ENCODE measurements at regions not wholly inside any gene's neighbourhood (a gene's known extent, or its start where the extent isn't known, plus 50 kb on each side); places are given as distances from the start of the nearest gene placed in this dataset.
"Not testable (repeated sequence)": the region's sequence is repeated elsewhere in the genome, so short reads cannot be mapped to it uniquely, and the experiment has no call there.

DNA sequence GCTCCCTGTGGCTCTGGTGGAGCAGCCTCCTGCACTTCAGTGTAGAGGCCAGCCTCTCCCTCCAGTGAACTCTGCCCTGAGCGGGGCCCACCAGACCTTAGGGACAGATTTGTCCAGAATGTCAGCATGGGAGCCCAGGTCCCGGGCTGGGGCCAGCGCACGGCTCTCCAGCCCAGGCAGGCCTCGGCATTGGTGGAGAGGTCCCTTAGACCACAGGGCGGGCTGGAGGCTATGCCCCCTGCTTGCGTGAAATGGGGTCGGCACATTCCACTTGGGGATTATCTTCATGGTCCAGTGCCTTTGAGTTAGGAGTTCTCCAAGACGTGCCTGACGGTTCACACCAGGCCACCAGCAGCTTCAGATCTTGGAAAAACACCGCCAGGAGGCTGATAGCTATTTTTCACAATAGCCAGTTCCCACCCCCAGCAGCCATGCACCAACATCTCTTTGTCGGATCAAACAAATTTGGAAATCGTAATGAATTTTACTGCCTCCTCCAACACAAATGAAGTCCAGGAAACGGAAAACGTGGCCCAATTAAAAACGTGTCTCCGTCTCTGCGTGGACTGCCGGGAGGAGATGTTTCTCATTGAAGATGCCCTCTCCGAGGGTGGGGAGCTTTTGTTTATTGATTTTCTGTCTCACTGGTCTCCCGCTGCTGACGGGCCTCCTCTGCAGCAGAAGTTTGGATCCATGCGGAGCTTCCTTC lies 110.0 kb upstream of the CIBAR2 start:
- no peak for DNase-seq

DNA sequence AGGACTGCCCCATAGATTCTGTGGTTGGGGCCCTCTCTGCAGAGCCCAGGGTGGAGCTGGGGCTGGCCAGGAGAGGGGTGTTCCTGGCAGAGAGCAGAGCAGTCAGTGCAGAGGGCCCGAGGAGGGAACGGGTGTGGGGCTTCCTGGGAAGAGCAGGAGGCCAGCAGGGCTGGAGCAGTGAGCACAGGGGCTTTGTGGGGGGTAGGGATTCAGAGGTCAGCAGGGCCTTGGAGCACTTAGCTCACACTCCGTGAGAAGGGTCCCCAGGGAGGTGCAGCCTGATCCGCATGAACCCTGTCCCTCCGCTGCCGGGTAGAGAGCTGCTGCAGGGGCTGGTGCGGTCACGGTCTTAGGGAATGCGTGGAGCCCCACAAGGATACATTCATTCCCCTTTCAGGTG lies 113.0 kb upstream of the CIBAR2 start:
- DNase-seq, result no peak

DNA sequence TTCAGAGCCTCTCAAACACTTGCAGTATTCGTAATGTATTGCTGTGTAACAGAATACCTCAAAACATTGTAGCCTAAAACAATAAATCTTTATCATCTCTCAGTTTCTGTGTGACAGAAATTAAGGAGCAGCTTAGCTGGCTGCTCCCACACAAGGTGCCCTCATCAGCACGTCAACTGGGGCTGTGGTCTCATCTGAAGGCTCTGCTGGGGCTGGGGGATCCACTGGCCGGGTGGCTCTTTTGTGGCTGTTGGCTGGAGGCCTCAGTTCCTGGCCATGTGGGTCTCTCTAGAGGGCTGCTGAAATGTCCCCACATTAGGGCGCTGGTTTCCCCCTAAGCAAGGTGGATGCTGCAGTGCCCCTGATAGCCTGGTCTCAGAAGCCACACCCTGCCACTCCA lies 113.4 kb upstream of the CIBAR2 start:
- no peak for DNase-seq

DNA sequence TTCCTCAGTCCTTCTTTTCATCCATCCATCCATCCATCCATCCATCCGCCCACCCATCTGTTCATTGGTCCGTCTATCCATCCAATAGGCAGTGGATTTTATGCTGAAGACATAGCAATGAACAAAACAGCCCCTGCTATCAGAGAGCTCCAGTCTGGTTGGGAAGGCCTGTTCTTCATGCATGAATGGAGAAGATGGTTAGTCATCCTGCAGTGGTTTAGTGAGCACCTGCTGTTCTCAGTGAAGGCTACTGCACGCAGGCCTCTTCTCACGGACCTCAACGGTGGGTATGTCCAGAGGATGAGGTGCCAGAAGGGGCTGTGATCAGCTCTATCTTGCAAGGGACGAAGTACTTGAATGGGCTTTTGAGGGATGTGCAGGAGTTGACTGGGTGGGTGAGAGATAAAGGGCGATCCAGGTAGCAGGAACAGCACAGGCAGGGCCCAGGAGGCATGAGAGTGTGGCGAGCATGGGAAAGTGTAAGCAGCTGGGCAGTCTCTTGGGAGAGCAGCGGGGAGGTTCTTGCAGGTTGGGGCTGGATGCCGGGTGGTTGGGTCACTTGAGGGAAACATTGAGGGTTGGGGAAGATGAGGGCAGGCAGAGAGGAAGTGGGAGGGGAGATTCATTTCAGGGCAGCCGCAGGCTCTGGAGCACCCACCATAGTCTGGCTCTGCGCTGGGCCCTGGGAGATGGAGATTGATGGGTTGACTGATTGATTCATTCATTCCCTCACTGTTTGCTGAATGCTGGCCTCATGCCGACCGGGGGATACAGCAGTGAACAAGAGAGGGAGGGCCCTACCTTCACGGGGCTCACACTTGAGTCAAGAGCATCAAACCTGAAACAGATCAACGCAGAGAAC lies 115.0 kb upstream of the CIBAR2 start:
- DNase-seq, result no peak

DNA sequence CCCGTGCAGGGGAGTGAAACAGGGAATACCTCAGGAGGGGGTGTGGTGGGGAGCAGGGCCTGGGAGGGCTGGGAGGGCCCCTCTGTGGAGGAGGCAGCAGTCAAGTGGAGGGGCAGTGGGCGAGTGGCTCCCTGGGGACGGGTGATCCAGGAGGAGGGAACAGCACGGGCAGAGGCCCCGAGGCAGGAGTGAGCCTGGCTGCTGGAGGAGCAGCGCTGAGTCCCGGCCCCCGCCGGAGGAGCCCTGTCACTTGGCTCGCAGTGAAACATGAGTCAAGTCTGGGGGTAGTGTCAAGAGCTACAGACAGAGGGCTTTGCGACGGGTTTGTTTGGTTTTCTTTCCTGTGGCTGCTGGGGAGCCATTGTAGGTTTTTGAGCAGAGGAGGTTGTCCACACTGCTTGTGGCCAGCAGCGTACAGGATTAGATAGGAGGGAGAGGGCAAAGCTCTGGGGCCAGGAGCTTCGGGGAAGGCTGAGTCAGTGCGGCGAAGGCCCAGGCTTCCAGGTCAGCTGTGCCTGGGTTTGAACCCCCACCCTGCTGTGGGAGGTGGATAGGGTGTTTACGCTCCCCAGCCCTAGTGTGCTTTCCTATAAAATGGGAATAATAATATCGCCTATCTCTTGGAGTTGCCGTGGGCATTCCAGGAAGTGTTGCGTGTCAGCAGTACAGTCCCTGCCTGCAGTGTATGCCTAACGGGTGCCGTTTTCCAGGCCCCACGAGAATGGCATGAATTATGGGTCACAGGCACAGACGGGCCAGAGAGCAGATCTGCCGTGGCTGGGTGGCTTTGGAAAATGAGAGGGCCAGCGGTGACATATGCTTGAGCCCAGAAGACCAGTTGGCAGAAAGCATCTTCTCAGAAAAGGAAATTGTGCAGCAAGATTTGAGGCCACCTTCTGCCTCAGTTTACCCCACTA lies 115.9 kb upstream of the CIBAR2 start:
- DNase-seq, result no peak

DNA sequence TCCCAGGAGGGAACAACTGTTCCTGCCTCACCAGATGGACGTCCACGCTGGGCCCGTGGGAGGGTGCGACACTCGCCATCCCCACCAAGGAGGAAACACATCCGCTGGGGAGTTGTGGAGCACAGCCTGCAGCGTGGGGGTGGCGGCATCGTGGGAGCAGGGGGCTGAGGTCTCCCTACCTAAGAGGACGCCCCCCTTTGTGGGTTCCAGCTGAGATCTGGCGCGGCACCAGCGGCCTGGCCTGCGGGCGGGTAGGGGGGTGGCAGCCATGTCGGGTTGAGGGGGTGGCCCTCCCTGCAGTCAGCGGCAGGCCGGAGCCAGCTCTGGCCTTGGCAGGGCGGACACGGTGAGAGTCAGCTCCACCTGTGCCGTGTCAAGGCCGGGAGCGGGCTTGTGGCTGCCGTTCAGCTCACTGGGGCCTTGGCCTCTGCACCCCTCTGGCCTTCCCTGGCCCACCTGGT lies 116.7 kb upstream of the CIBAR2 start:
- DNase-seq, result no peak

DNA sequence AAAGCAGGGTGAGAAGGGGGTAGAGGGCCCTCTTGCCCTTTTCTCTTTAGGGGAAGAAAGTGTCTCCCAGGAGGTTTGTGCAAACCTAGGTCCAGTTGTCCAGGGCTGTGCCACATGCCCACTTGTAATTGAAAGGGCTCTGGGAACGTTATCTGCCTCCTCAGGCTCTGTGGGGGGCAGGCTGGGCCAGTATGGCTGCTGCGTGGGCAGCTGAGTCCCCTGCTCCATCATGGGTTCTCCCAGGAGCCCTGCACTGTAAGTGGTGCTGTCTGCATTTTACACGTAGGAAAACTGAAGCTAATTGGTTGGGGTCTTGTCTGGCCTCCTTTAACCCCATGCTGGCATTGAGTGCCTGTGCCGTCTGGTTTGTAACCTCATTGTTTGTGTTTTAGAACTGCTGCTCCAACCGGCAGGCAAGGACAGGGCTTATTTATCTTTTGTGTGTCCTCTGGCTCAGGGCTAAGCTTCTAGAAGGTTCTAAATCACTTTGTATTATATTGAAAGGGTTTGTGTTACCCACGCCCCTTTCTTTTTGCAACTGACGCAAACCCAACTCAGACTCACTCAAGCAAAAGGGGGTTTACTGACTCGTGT lies 117.7 kb upstream of the CIBAR2 start:
- no peak for DNase-seq

DNA sequence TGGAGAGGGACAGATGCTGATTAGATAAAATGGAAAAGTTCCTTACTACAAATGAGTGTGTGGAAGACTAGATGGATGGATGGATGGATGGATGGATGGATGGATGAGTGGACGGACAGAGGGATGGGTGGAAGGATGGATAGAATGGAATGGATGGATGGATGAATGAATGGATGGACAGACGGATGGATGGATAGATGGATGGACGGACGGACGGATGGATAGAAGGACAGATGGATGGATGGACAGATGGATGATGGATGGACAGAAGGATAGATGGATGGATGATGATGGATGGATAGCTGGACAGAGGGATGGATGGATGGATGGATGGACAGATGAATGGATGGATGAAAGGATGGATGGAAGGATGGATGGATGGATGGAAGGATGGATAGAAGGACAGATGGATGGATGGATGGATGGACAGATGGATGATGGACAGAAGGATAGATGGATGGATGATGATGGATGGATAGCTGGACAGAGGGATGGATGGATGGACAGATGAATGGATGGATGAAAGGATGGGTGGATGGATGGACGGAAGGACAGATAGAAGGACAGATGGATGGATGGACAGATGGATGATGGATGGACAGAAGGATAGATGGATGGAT lies 118.6 kb upstream of the CIBAR2 start:
- not testable (repeated sequence) for DNase-seq

DNA sequence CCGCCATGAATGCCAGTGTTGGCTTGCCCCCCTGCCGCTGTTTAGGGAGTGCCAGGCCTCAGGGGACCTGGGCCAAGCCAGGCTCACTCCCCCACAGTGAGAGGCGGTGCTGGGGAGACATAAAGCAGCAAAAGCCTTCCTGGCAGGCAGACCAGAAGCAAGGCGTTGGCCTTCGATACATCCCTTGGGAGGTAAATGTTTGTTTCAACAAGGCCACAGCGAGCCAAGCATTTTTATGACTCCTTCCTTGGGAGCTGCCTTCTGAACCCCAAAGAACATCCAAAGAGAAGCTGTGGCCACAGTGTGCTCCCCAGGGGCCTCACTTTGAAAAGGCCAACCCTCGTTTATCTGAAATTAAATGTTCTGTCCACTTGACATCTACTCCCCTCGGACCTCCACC lies 119.7 kb upstream of the CIBAR2 start:
- DNase-seq, result no peak

DNA sequence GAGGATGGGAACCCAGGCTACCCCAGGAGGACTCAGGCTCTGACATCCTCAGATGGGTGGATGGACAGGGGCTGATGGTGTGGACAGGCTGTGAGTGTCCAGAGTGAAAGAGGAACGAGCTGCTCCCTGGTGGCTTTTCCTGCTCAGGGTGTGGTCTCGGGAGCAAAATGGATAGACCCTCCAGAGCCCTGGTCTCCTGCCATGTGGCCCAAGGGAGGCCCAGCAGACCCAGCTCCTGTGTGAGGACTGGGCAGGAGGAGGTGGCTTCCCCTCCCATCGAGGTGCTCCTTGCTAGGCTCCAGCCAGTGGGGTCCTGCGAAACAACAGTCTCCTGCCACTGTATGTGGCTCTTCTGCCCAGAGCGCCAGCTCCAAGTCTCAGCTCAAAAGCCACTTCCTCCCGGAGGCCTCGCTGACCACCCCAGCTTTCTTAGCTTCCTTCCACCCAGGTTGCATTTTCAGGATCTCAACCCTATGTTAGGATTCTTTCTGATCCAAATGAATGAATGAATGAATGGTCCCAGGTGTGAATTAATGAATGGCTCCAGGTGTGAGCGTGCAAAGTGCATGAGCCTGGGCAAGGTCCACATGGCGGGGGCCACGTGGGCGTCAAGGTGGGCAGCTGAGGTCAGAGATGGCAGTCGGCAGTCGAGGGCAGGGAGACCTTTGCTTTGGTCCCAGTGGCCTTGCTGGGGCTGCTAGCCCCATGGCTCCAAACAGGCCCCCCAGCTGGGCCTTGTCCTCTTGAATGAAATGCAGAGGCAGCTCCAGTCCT lies 120.3 kb upstream of the CIBAR2 start:
- DNase-seq, result no peak

DNA sequence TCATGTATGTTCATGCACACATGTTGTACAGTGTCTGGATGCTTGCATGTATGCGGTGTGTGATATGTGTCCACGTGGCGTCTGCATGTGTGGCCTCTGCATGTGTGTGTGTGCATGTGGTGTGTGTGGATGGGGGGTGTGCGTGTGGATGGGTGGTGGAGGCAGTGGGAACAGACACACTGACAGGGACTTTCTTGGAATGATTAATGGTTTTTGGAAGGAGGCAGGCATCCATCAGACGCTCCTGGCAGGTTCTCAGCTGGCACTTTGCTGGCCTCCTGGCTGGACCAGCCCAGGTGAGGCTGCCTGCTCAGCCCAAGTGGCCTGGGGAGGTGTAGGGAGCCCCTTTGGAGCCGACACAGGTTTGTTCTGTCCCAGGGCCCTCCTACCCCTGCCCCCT lies 121.2 kb upstream of the CIBAR2 start:
- DNase-seq, result no peak

DNA sequence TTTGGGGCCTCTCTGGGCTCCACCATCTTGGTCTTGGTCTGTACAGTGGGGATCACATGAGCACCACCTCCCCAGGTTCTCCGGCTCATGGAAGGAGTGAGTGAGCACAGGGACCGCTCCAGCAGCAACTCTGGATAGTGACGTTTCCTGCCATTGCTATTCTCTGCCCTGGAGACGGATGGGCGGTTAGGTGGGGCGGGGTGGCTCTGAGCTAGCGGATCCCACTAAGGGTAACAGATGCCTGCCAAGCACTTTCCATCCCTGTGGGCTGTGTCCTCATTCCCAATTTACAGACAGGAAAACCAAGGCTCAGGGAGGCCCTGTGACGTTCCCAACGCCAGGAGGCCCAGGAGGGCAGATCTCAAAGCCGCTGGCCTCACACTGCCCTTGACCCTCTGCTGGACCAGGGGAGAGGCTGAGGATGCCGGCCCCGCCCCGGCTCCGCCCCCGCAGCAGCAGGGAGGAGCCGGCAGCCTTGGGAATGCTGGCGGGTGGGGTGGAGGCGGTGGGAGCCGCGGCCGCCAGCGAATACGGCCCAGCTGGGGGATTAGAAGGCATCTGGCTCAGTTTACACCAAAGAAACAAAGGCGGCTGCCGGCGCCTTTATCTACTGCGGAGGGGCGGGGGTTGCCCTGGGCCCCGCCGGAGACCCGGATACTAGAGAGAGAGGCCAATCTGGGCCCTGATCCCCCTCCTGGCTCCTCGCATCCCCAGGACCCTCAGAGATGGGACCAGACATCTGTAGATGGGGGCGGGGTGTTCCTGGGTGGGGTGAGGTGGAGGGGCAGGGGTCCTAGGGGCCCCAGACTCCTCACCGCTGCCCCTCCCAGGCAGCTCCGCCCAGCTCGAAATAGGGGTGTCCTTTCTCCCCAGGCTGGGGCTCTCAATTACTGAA lies 122.3 kb upstream of the CIBAR2 start:
- no peak for DNase-seq

DNA sequence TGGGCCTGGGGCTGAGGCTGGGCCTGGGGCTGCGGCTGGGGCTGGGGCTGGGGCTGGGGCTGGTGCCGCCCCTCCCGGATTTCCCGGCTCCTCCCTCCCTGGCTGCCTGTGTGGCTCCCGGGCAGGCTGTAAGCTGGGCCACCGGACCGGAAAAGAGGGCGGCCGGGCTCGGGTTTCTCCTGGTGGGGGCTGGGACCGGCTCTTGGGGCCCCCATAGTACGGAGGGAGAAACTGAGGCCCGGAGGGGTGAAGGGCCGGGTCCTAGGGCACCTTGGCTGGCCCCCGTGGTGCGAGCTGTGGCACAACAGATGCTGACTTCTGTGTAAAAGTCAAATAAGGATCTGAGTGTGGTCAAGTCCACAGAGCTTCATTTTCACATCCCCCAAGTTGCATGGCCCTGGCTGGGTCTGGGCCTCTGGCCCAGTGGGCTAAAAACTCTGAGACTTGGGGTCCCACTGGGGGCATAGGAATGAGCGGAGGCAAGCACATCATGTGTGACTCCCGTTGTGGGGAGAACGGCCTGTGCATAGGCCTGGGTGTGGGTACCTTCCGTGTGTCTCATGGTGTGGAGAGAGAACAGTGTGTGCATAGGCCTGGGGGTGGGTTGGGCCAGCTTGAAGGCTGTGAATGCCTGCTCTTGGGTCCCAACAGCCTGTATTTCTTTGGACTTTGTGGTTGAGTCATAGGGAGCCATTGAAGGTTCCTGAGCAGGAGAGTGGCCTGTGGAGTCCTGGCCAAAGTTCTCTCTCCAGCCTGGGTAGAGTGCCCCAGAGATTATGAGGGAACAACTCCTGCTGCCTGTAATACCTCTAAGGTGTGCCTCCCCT lies 123.9 kb upstream of the CIBAR2 start:
- no peak for DNase-seq

DNA sequence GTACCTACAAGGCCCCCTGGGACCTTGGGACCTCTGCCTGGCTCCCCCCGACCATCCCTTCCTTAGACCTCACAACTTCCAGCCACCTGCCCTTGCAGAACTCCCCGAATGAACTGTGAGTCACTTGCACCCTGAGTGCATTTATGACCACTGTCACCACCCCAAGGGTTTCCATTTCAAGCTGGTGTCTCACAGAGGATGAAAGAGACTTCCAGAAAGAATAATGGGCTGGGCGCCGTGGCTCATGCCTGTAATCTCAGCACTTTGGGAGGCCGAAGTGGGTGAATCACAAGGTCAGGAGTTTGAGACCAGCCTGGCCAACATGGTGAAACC lies 124.5 kb upstream of the CIBAR2 start:
- no peak for DNase-seq

DNA sequence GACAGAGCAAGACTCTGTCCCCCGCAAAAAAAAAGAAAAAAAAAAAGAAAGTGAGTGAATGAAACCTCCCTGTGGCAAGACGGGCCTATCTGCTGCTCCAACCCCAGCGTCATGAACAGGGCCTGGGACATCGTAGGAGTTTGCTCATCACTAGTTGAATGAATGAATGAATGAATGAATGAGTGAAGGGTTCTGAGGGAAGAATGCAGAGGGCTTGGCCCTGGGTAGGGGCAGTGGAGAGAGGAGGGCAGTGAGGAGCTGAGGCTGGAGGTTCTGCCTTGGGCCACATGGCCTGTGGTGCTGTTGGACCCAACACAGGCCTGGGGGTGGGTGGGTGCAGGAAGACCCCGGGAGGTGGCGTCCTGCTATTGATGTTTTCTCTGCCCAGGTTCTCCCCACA lies 125.5 kb upstream of the CIBAR2 start:
- no peak for DNase-seq

DNA sequence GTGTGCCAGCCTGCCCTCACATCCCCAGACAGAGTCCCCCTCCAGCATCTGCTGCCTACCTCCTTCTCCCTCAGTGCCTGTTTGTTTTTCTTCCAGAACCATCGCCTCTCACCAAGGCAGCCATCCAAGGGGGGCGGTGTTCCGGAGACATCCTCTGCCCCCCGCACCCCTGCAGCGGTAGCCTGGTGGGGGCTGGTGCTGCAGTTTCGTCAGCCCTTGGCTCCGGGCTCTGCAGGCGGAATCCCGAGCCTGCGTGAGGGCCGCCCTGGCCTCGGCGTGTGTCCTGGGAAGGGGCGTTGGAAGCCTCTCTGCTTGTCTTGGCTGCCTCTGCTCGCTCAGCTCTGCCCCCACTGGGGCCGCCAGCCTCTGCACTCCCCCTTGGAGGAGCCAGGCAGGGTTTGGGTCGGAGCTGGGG lies 126.0 kb upstream of the CIBAR2 start:
- DNase-seq, result no peak

DNA sequence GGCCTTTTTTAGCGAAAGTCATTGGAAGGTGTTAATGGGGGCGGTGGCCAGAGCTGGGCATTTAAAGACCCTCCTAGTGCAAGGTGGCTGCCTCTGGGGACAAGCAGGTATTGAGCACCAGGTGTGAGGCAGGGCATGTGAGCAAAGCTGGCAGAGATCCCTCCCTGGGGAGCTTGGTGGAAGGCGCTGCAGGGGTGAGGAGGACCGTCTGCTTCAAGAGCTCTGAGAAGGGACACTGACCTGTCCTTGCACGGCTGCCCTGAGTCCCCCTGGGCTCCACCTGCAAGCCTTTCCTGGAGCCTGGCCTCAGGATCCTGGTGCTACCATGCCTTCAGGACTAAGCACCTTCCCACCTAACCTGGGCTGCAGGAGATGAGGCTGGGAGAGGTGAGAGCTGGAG lies 127.0 kb upstream of the CIBAR2 start:
- DNase-seq, result no peak

DNA sequence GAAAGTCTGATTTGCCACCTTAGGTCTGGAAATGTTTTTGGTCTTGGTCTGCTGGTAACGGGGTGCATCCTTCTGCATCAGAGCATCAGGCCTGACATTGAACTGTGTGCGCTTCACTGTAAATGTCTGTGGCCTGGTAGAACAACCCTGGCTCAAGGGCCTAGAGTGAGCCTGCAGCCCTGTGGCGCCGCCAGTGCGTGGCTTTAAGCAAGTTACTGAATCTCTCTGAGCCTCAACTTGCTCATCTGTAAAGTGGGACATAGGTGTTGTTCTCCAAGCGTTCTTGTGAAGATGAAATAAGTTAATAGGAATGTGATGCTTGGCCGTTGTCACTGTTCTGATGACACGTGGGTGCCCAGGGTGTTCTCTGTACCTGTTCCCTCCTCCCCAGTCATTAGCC lies 127.6 kb upstream of the CIBAR2 start:
- DNase-seq, result no peak
